ENCODE measurements at regions not wholly inside any gene's neighbourhood (a gene's known extent, or its start where the extent isn't known, plus 50 kb on each side); places are given as distances from the start of the nearest gene placed in this dataset.

GRCh38 chr10:78474743-78475142 is 441.1 kb downstream of the RPS24 start:
- Histone ChIP-seq H3K4me3 (ENCODE audit: low read length) (no peak overlapping the region), H2BK120ac (ENCODE audit: low read depth, low read length) (no peak overlapping the region), H3K4me2 (ENCODE audit: low read length) (no peak overlapping the region), H3K79me2 (ENCODE audit: control insufficient read depth, insufficient read depth, low read length) (no peaks in the 10 kb centered on the region), H4K5ac (ENCODE audit: low read length) (no peak overlapping the region), H3K23ac (ENCODE audit: low read length) (no peak overlapping the region), H3K36me3 (ENCODE audit: control insufficient read depth, insufficient read depth, low read length) (no peaks in the 10 kb centered on the region), H3K4me1 (ENCODE audit: control insufficient read depth, low read depth, low read length) (peaks cover 2% of the 10 kb centered on the region), H2BK15ac (replicated peaks; ENCODE audit: low read depth) (no peak overlapping the region), H3K18ac (ENCODE audit: low read length) (no peak overlapping the region), H4K8ac (ENCODE audit: low read depth, low read length) (no peak overlapping the region), H3K27me3 (ENCODE audit: insufficient read depth, low read length, poor library complexity) (no peaks in the 10 kb centered on the region), H3K56ac (ENCODE audit: low read length) (no peak overlapping the region), H3K4ac (ENCODE audit: low read depth, low read length) (no peak overlapping the region), H3K27ac (ENCODE audit: low read depth, low read length) (no peak overlapping the region), H3K9ac (ENCODE audit: low read length) (no peak overlapping the region), H2BK5ac (ENCODE audit: low read length) (no peak overlapping the region), H3K79me1 (ENCODE audit: low read length) (no peaks in the 10 kb centered on the region), H2AK5ac (ENCODE audit: low read length) (no peak overlapping the region)
- no CpG with 5 or more reads among the region's 3 CpGs for WGBS (ENCODE audit: extremely low coverage, insufficient coverage, low lambda C conversion rate)
- no peak for DNase-seq

- Histone ChIP-seq H3K23ac (ENCODE audit: low read length) (no peak overlapping the region), H3K9ac (ENCODE audit: low read length) (no peak overlapping the region), H3K4ac (ENCODE audit: low read depth, low read length) (no peak overlapping the region), H2BK120ac (ENCODE audit: low read depth, low read length) (no peak overlapping the region), H3K4me1 (ENCODE audit: control insufficient read depth, low read depth, low read length) (peaks cover 2% of the 10 kb centered on the region), H3K27ac (ENCODE audit: low read depth, low read length) (no peak overlapping the region), H2BK5ac (ENCODE audit: low read length) (no peak overlapping the region), H3K79me2 (ENCODE audit: control insufficient read depth, insufficient read depth, low read length) (no peaks in the 10 kb centered on the region), H3K27me3 (ENCODE audit: insufficient read depth, low read length, poor library complexity) (no peaks in the 10 kb centered on the region), H4K8ac (ENCODE audit: low read depth, low read length) (no peak overlapping the region), H2BK15ac (replicated peaks; ENCODE audit: low read depth) (no peak overlapping the region), H3K4me2 (ENCODE audit: low read length) (no peak overlapping the region), H3K4me3 (ENCODE audit: low read length) (no peak overlapping the region), H3K18ac (ENCODE audit: low read length) (no peak overlapping the region), H3K56ac (ENCODE audit: low read length) (no peak overlapping the region), H4K5ac (ENCODE audit: low read length) (no peak overlapping the region), H2AK5ac (ENCODE audit: low read length) (no peak overlapping the region), H3K36me3 (ENCODE audit: control insufficient read depth, insufficient read depth, low read length) (no peaks in the 10 kb centered on the region), H3K79me1 (ENCODE audit: low read length) (no peaks in the 10 kb centered on the region)
- no CpG with 5 or more reads among the region's 7 CpGs for WGBS (ENCODE audit: extremely low coverage, insufficient coverage, low lambda C conversion rate)
- DNase-seq: no peak
Measured at GRCh38 chr10:78475437-78475836, 441.8 kb downstream of the RPS24 start.

- no peak overlapping the region for H2BK15ac ChIP-seq (replicated peaks; ENCODE audit: low read depth)
- no peak overlapping the region for H4K5ac ChIP-seq (ENCODE audit: low read length)
- WGBS (ENCODE audit: extremely low coverage, insufficient coverage, low lambda C conversion rate): no CpG with 5 or more reads among the region's 8 CpGs
- H3K9ac ChIP-seq (ENCODE audit: low read length): no peak overlapping the region
- no peak overlapping the region for H2BK5ac ChIP-seq (ENCODE audit: low read length)
- no peak overlapping the region for H3K23ac ChIP-seq (ENCODE audit: low read length)
- H3K27ac ChIP-seq (ENCODE audit: low read depth, low read length): no peak overlapping the region
- no peak overlapping the region for H2BK120ac ChIP-seq (ENCODE audit: low read depth, low read length)
- H3K27me3 ChIP-seq (ENCODE audit: insufficient read depth, low read length, poor library complexity): no peaks in the 10 kb centered on the region
- H3K79me2 ChIP-seq (ENCODE audit: control insufficient read depth, insufficient read depth, low read length): no peaks in the 10 kb centered on the region
- no peak overlapping the region for H3K4ac ChIP-seq (ENCODE audit: low read depth, low read length)
- H3K4me1 ChIP-seq (ENCODE audit: control insufficient read depth, low read depth, low read length): peaks cover 2% of the 10 kb centered on the region
- H3K79me1 ChIP-seq (ENCODE audit: low read length): no peaks in the 10 kb centered on the region
- H2AK5ac ChIP-seq (ENCODE audit: low read length): no peak overlapping the region
- no peaks in the 10 kb centered on the region for H3K36me3 ChIP-seq (ENCODE audit: control insufficient read depth, insufficient read depth, low read length)
- no peak overlapping the region for H3K4me3 ChIP-seq (ENCODE audit: low read length)
- no peak overlapping the region for H4K8ac ChIP-seq (ENCODE audit: low read depth, low read length)
- no peak overlapping the region for H3K18ac ChIP-seq (ENCODE audit: low read length)
- DNase-seq: no peak
- H3K56ac ChIP-seq (ENCODE audit: low read length): no peak overlapping the region
- H3K4me2 ChIP-seq (ENCODE audit: low read length): no peak overlapping the region
Measured at GRCh38 chr10:78476156-78476555, 442.5 kb downstream of the RPS24 start.

- no peak for DNase-seq
- Histone ChIP-seq H3K27me3 (ENCODE audit: insufficient read depth, low read length, poor library complexity) (no peaks in the 10 kb centered on the region), H3K4me1 (ENCODE audit: control insufficient read depth, low read depth, low read length) (peaks cover 2% of the 10 kb centered on the region), H3K4me3 (ENCODE audit: low read length) (no peak overlapping the region), H4K5ac (ENCODE audit: low read length) (no peak overlapping the region), H3K18ac (ENCODE audit: low read length) (no peak overlapping the region), H3K79me1 (ENCODE audit: low read length) (no peaks in the 10 kb centered on the region), H3K9ac (ENCODE audit: low read length) (no peak overlapping the region), H3K79me2 (ENCODE audit: control insufficient read depth, insufficient read depth, low read length) (no peaks in the 10 kb centered on the region), H2BK120ac (ENCODE audit: low read depth, low read length) (no peak overlapping the region), H3K36me3 (ENCODE audit: control insufficient read depth, insufficient read depth, low read length) (no peaks in the 10 kb centered on the region), H2BK15ac (replicated peaks; ENCODE audit: low read depth) (no peak overlapping the region), H4K8ac (ENCODE audit: low read depth, low read length) (no peak overlapping the region), H3K4ac (ENCODE audit: low read depth, low read length) (no peak overlapping the region), H3K56ac (ENCODE audit: low read length) (no peak overlapping the region), H2AK5ac (ENCODE audit: low read length) (no peak overlapping the region), H3K4me2 (ENCODE audit: low read length) (no peak overlapping the region), H2BK5ac (ENCODE audit: low read length) (no peak overlapping the region), H3K27ac (ENCODE audit: low read depth, low read length) (no peak overlapping the region), H3K23ac (ENCODE audit: low read length) (no peak overlapping the region)
- WGBS (ENCODE audit: extremely low coverage, insufficient coverage, low lambda C conversion rate): no CpG with 5 or more reads among the region's 6 CpGs
Measured at GRCh38 chr10:78476844-78477243, 443.2 kb downstream of the RPS24 start.

GRCh38 chr10:78478919-78479318 is 445.3 kb downstream of the RPS24 start:
- Histone ChIP-seq H3K4ac (ENCODE audit: low read depth, low read length) (no peak overlapping the region), H2AK5ac (ENCODE audit: low read length) (no peak overlapping the region), H3K4me2 (ENCODE audit: low read length) (no peak overlapping the region), H3K23ac (ENCODE audit: low read length) (no peak overlapping the region), H3K4me1 (ENCODE audit: control insufficient read depth, low read depth, low read length) (no peaks in the 10 kb centered on the region), H3K79me2 (ENCODE audit: control insufficient read depth, insufficient read depth, low read length) (no peaks in the 10 kb centered on the region), H2BK15ac (replicated peaks; ENCODE audit: low read depth) (no peak overlapping the region), H3K36me3 (ENCODE audit: control insufficient read depth, insufficient read depth, low read length) (no peaks in the 10 kb centered on the region), H3K56ac (ENCODE audit: low read length) (no peak overlapping the region), H3K4me3 (ENCODE audit: low read length) (no peak overlapping the region), H3K27ac (ENCODE audit: low read depth, low read length) (no peak overlapping the region), H3K27me3 (ENCODE audit: insufficient read depth, low read length, poor library complexity) (no peaks in the 10 kb centered on the region), H3K18ac (ENCODE audit: low read length) (no peak overlapping the region), H2BK5ac (ENCODE audit: low read length) (no peak overlapping the region), H2BK120ac (ENCODE audit: low read depth, low read length) (no peak overlapping the region), H4K8ac (ENCODE audit: low read depth, low read length) (no peak overlapping the region), H4K5ac (ENCODE audit: low read length) (no peak overlapping the region), H3K79me1 (ENCODE audit: low read length) (no peaks in the 10 kb centered on the region), H3K9ac (ENCODE audit: low read length) (no peak overlapping the region)
- DNase-seq: no peak
- no CpG with 5 or more reads among the region's 5 CpGs for WGBS (ENCODE audit: extremely low coverage, insufficient coverage, low lambda C conversion rate)

- Histone ChIP-seq H3K79me1 (ENCODE audit: low read length) (no peaks in the 10 kb centered on the region), H2BK5ac (ENCODE audit: low read length) (no peak overlapping the region), H2BK15ac (replicated peaks; ENCODE audit: low read depth) (no peak overlapping the region), H4K8ac (ENCODE audit: low read depth, low read length) (no peak overlapping the region), H3K4ac (ENCODE audit: low read depth, low read length) (no peak overlapping the region), H3K56ac (ENCODE audit: low read length) (no peak overlapping the region), H3K4me3 (ENCODE audit: low read length) (no peak overlapping the region), H3K18ac (ENCODE audit: low read length) (no peak overlapping the region), H3K4me1 (ENCODE audit: control insufficient read depth, low read depth, low read length) (no peaks in the 10 kb centered on the region), H3K27me3 (ENCODE audit: insufficient read depth, low read length, poor library complexity) (no peaks in the 10 kb centered on the region), H3K4me2 (ENCODE audit: low read length) (no peak overlapping the region), H3K9ac (ENCODE audit: low read length) (no peak overlapping the region), H2AK5ac (ENCODE audit: low read length) (no peak overlapping the region), H3K27ac (ENCODE audit: low read depth, low read length) (no peak overlapping the region), H4K5ac (ENCODE audit: low read length) (no peak overlapping the region), H3K79me2 (ENCODE audit: control insufficient read depth, insufficient read depth, low read length) (no peaks in the 10 kb centered on the region), H2BK120ac (ENCODE audit: low read depth, low read length) (no peak overlapping the region), H3K36me3 (ENCODE audit: control insufficient read depth, insufficient read depth, low read length) (no peaks in the 10 kb centered on the region), H3K23ac (ENCODE audit: low read length) (no peak overlapping the region)
- WGBS (ENCODE audit: extremely low coverage, insufficient coverage, low lambda C conversion rate): no CpG with 5 or more reads among the region's 3 CpGs
- DNase-seq: no peak
Measured at GRCh38 chr10:78479467-78479866, 445.8 kb downstream of the RPS24 start.

Data from mesendoderm (in vitro differentiated cells).